MCF 10A (cell line): ENCODE measurements at regions not wholly inside any gene's neighbourhood (a gene's known extent, or its start where the extent isn't known, plus 50 kb on each side); places are given as distances from the start of the nearest gene placed in this dataset.

ENCODE experiments used
- BruUV-seq: library from RNA; stranded (reverse); fragments of 400-500 nt; replicated peaks from 2 replicates; lab custom pipeline; 2021; lab: Mats Ljungman, UMichigan
- CTCF ChIA-PET: fragments of 300-600 bp; sonication (Branson Sonifier 250); formaldehyde crosslinking; extraction: SDS; loops from one replicate; lab custom pipeline; 2021; ENCODE audit warnings: antibody characterized with exemption, inconsistent platforms; lab: Yijun Ruan, JAX
- POLR2A ChIA-PET: fragments of 300-600, 350-650 bp; sonication (Branson Sonifier 250); formaldehyde crosslinking; extraction: SDS; loops from one replicate; lab custom pipeline; 2020; ENCODE audit warnings: antibody characterized with exemption, inconsistent platforms; lab: Yijun Ruan, JAX
- DNase-seq: peaks from one replicate; pipeline ENCODE4 v3.0.0-alpha.2; 2018; ENCODE audit not compliant: unreplicated experiment
- H3K27ac Mint-ChIP-seq: one replicate; pipeline ENCODE4 v1.8.0; 2022; ENCODE audit warnings: mild to moderate bottlenecking, low read depth, mixed read lengths; ENCODE audit not compliant: unreplicated experiment
- H3K27me3 Mint-ChIP-seq: one replicate; pipeline ENCODE4 v1.8.0; 2022; ENCODE audit warnings: mixed read lengths; ENCODE audit not compliant: insufficient read depth, unreplicated experiment
- H3K36me3 Mint-ChIP-seq: one replicate; pipeline ENCODE4 v1.8.0; 2022; ENCODE audit warnings: mild to moderate bottlenecking, moderate library complexity, mixed read lengths; ENCODE audit not compliant: insufficient read depth, unreplicated experiment
- H3K4me1 Mint-ChIP-seq: one replicate; pipeline ENCODE4 v1.8.0; 2022; ENCODE audit warnings: mixed read lengths; ENCODE audit not compliant: insufficient read depth, unreplicated experiment
- H3K4me3 Mint-ChIP-seq: one replicate; pipeline ENCODE4 v1.8.0; 2022; ENCODE audit warnings: mild to moderate bottlenecking, moderate library complexity, mixed read lengths; ENCODE audit not compliant: unreplicated experiment
- H3K9me3 Mint-ChIP-seq: one replicate; pipeline ENCODE4 v1.8.0; 2022; ENCODE audit warnings: mixed read lengths; ENCODE audit not compliant: unreplicated experiment
- intact Hi-C: fragments of 100-400 bp; cut with micrococcal nuclease; formaldehyde crosslinking; loops from 2 replicates; pipeline ENCODE4 v1.14.1; 2022
- TF ChIP-seq, protein P1 (sequence below): fragments of 200-600 bp; IDR thresholded peaks from one replicate; pipeline ENCODE4 v1.8.0; 2022; ENCODE audit warnings: antibody characterized with exemption, mild to moderate bottlenecking; ENCODE audit not compliant: unreplicated experiment

DNA sequence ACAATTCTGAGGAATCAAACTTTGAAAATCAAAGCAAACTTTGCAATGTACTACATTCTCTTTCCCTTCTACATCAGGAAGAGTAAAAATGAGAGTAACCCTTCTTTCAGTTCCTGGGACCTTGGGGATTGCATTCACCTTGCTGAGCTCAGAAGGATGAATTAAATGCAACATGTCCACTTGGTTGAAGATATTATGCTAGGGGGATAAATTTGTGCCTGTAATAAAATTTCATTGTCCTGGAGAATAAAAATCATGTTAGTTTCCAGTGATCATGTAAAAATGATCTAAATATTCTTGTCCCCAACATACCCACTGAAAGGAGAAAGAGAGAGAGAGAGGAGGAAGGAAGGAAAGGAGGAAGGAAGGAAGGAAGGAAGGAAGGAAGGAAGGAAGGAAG, 587.1 kb upstream of the NEGR1 start:
- intact Hi-C loops = no loop called here
- Mint-ChIP-seq H3K27ac (no peak overlapping the region), H3K9me3 (no peaks in the 10 kb centered on the region), H3K36me3 (no peaks in the 10 kb centered on the region), H3K27me3 (no peaks in the 10 kb centered on the region), H3K4me1 (no peaks in the 10 kb centered on the region), H3K4me3 (no peak overlapping the region)
- BruUV-seq = no TSS peak
- TF ChIP-seq, protein P1, sequence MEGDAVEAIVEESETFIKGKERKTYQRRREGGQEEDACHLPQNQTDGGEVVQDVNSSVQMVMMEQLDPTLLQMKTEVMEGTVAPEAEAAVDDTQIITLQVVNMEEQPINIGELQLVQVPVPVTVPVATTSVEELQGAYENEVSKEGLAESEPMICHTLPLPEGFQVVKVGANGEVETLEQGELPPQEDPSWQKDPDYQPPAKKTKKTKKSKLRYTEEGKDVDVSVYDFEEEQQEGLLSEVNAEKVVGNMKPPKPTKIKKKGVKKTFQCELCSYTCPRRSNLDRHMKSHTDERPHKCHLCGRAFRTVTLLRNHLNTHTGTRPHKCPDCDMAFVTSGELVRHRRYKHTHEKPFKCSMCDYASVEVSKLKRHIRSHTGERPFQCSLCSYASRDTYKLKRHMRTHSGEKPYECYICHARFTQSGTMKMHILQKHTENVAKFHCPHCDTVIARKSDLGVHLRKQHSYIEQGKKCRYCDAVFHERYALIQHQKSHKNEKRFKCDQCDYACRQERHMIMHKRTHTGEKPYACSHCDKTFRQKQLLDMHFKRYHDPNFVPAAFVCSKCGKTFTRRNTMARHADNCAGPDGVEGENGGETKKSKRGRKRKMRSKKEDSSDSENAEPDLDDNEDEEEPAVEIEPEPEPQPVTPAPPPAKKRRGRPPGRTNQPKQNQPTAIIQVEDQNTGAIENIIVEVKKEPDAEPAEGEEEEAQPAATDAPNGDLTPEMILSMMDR = no peak
- ChIA-PET POLR2A (no interaction called here), CTCF (no interaction called here)
- DNase-seq = no peak

DNA sequence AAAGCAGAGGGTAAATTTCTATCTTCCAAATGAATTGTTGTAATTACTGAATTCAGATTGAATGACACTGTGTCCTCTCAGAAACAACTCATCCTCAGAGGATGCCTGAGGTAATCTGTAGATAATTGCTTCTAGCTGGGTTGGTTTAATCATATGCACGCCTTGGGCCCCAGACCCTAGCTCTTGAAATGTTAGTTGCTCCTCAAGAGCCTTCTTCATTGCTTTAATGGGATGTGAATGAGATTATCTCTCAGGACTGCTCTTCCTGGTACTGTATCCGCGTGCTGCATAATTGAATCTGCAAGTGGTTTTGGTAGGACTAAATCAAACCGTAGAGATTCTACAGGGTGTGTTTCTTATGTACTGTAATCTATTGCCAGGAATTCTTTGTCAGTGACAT, 569.3 kb upstream of the NEGR1 start:
- intact Hi-C loops = no loop called here
- Mint-ChIP-seq H3K36me3 (no peaks in the 10 kb centered on the region), H3K4me3 (no peak overlapping the region), H3K27me3 (no peaks in the 10 kb centered on the region), H3K27ac (no peak overlapping the region), H3K9me3 (no peaks in the 10 kb centered on the region), H3K4me1 (no peaks in the 10 kb centered on the region)
- CTCF ChIA-PET = no interaction called here
- POLR2A ChIA-PET = no interaction called here
- no peak for DNase-seq
- TF ChIP-seq, protein P1 = no peak
- BruUV-seq = no TSS peak

DNA sequence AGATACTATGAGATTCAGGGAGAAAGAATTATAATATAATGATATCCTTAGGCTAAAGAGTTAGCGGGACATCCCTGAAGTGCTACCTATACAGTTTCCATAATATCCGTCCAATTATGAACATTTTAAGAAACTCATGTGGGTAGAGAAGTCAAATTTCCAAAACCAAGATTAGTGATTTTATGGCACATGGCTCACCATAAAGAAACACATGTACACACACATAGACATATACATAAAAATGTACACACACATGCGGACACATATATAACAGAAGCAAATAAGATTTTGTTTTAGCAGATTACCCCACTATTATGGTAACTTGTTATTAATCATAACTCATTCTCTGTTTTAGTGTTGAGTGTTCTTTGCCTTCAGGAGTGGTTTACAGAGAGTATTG, 566.7 kb upstream of the NEGR1 start:
- ChIA-PET CTCF (no interaction called here), POLR2A (no interaction called here)
- no peaks in the 10 kb centered on the region for H3K9me3 Mint-ChIP-seq
- no peaks in the 10 kb centered on the region for H3K4me1 Mint-ChIP-seq
- H3K27me3 Mint-ChIP-seq = no peaks in the 10 kb centered on the region
- no peak for DNase-seq
- intact Hi-C loops = no loop called here
- no TSS peak for BruUV-seq
- H3K4me3 Mint-ChIP-seq = no peak overlapping the region
- TF ChIP-seq, protein P1 = no peak
- H3K36me3 Mint-ChIP-seq = no peaks in the 10 kb centered on the region
- no peak overlapping the region for H3K27ac Mint-ChIP-seq

DNA sequence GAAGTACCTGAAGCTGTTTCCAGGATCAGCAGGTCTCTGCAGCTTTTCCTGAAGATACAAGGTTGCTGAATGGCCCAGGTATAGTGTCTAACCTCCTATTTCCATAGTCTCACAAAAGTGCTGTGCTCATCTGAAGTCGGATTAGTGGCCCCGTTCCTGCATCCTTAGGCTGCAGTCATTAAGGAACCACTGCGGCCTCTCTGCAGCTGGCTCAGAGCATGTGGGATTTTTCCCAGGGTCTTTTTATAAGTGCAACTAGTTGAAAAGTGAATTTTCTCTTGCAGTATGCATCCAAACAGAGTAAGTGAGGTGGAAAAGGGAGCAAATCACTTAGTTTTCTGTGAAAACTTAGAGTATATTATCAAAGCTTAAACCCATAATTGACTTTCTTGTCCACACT, 565.3 kb upstream of the NEGR1 start:
- POLR2A ChIA-PET = no interaction called here
- Mint-ChIP-seq H3K27me3 (no peaks in the 10 kb centered on the region), H3K36me3 (no peaks in the 10 kb centered on the region), H3K27ac (no peak overlapping the region), H3K4me3 (no peak overlapping the region), H3K9me3 (no peaks in the 10 kb centered on the region), H3K4me1 (no peaks in the 10 kb centered on the region)
- TF ChIP-seq, protein P1 = no peak
- CTCF ChIA-PET = interaction anchor here (0.6 to 0.7 kb wide), 2 partner anchors 41 kb away, joined by 3 to 4 read pairs; no protein-coding TSS in a partner anchor
- DNase-seq = no peak
- intact Hi-C loops = no loop called here
- BruUV-seq = no TSS peak
